ENCODE measurements at regions not wholly inside any gene's neighbourhood (a gene's known extent, or its start where the extent isn't known, plus 50 kb on each side); places are given as distances from the start of the nearest gene placed in this dataset.
A peak's percentile ranks its signal among the peaks of the same experiment; 100 is the strongest.

DNA sequence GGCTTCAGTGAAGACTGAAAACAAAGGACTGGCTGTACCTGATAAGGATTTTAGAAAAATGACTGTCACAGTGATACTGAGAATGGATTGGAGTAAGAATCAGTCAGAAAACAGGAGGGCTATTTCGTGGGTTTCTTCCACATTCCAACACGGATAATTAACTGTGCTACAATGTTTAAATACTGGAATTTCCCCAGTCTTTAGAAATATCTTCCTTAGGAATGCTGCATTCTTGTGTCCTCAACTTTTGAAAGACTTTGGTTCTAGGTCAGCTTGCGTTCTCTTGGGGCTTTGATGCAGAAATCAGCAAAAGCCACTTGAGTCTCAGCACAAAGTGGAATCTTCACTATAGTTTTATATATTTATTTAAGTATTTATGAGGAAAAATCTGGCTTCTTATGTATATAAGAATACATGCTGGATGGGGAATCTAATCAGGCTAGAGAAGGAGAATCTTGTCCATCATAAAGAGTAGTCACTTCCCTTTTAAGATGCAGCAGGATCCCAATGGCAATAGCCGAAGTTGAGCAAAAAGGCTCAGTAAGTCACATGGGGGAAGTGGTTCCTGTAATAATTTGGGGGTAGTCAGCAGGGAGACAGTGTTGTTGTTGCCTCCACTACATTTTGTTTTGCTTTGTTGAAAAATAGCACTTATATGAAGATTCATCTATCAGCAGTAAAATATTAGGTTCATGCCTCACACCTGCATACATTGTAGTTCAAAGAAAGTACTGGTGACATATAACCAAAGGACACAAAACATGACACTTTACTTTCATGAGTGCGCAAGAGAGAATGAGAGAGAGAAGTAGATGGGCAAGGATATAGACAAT lies 86.0 kb downstream of the CH25H start:
- peak; percentile 12 for DNase-seq (ENCODE audit: low read depth)
- H3K4me3 ChIP-seq (ENCODE audit: low read depth, low read length), result no peak overlapping the region
- TF ChIP-seq MYC (IDR thresholded peaks at IDR 0.05; ENCODE audit: low read depth, low read length) (no peak), POLR2A (IDR thresholded peaks at IDR 0.05; ENCODE audit: extremely low read depth, insufficient read length) (no peak), CTCF (IDR thresholded peaks at IDR 0.05; ENCODE audit: low read depth, low read length) (no peak)
- TF ChIP-seq, protein P1, sequence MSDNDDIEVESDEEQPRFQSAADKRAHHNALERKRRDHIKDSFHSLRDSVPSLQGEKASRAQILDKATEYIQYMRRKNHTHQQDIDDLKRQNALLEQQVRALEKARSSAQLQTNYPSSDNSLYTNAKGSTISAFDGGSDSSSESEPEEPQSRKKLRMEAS (IDR thresholded peaks at IDR 0.05; ENCODE audit: low read depth, low read length), result no peak

DNA sequence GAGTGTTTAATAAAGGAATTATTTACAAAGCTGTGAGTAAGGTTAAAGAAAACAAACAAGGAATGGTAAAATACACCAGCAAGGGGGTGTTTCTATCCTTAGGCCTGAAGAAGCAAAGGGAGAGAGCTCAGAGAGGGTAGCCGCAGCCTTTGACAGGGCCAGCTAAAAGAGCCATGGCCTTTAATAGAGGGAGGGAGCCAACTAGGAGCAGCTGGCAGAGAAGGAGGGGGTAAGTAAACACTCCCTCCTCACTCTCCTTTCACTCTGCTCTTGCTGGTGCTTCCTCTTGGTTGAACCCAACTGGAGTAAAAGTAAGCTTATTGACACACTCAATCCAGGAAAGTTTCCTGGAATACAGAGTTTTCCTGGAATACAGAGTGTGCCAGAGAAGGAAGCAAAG lies 87.5 kb downstream of the CH25H start:
- no peak for DNase-seq (ENCODE audit: low read depth)
- TF ChIP-seq CTCF (IDR thresholded peaks at IDR 0.05; ENCODE audit: low read depth, low read length) (no peak), POLR2A (IDR thresholded peaks at IDR 0.05; ENCODE audit: extremely low read depth, insufficient read length) (no peak), MYC (IDR thresholded peaks at IDR 0.05; ENCODE audit: low read depth, low read length) (no peak)
- TF ChIP-seq, protein P1 (IDR thresholded peaks at IDR 0.05; ENCODE audit: low read depth, low read length), result no peak
- no peak overlapping the region for H3K4me3 ChIP-seq (ENCODE audit: low read depth, low read length)

- TF ChIP-seq, protein P1 (IDR thresholded peaks at IDR 0.05; ENCODE audit: low read depth, low read length), result no peak
- TF ChIP-seq MYC (IDR thresholded peaks at IDR 0.05; ENCODE audit: low read depth, low read length), result no peak
- no peak for TF ChIP-seq CTCF (IDR thresholded peaks at IDR 0.05; ENCODE audit: low read depth, low read length)
- TF ChIP-seq POLR2A (IDR thresholded peaks at IDR 0.05; ENCODE audit: extremely low read depth, insufficient read length), result no peak
- no peak for DNase-seq (ENCODE audit: low read depth)
Observed at GRCh38 chr10:89118091-89118490, 89.0 kb downstream of the CH25H start.

GRCh38 chr10:89115876-89116627 lies 91.1 kb downstream of the CH25H start:
- DNase-seq (ENCODE audit: low read depth), result peak; percentile 26
- TF ChIP-seq, protein P1 (IDR thresholded peaks at IDR 0.05; ENCODE audit: low read depth, low read length), result no peak
- TF ChIP-seq MYC (IDR thresholded peaks at IDR 0.05; ENCODE audit: low read depth, low read length) (no peak), CTCF (IDR thresholded peaks at IDR 0.05; ENCODE audit: low read depth, low read length) (no peak), POLR2A (IDR thresholded peaks at IDR 0.05; ENCODE audit: extremely low read depth, insufficient read length) (no peak)
- H3K4me3 ChIP-seq (ENCODE audit: low read depth, low read length), result no peak overlapping the region

More at GRCh38 chr10:89118091-89118490, 89.0 kb downstream of the CH25H start:
- H3K4me3 ChIP-seq (ENCODE audit: low read depth, low read length), result no peak overlapping the region

- no peak overlapping the region for H3K4me3 ChIP-seq (ENCODE audit: low read depth, low read length)
- DNase-seq (ENCODE audit: low read depth), result no peak
- no peak for TF ChIP-seq POLR2A (IDR thresholded peaks at IDR 0.05; ENCODE audit: extremely low read depth, insufficient read length)
- TF ChIP-seq, protein P1 (IDR thresholded peaks at IDR 0.05; ENCODE audit: low read depth, low read length), result no peak
Observed at GRCh38 chr10:89114846-89115625, 92.1 kb downstream of the CH25H start.

All from NB4 (cell line).